ENCODE measurements at regions not wholly inside any gene's neighbourhood (a gene's known extent, or its start where the extent isn't known, plus 50 kb on each side); places are given as distances from the start of the nearest gene placed in this dataset.
"Not testable (repeated sequence)": the region's sequence is repeated elsewhere in the genome, so short reads cannot be mapped to it uniquely, and the experiment has no call there.

DNA sequence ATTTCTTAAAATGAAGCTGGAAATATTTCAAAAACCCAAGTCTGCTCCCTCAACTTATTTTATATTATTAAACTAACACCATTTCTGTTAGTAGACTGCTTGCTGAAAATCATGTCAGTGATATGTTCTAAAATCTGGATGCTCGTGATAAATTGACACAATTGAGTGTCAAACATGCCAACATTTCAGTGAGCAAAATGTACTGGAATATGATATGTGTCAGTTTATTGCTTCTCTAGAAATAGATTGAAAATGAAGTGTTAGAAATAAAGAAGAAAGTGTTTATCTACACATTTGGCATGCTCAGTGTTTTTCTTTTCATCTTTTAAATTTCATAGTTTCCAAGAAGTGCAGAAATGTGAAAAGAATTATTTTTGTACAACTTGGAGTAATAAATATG is 624.6 kb downstream of the SI start:
- no peak for DNase-seq

DNA sequence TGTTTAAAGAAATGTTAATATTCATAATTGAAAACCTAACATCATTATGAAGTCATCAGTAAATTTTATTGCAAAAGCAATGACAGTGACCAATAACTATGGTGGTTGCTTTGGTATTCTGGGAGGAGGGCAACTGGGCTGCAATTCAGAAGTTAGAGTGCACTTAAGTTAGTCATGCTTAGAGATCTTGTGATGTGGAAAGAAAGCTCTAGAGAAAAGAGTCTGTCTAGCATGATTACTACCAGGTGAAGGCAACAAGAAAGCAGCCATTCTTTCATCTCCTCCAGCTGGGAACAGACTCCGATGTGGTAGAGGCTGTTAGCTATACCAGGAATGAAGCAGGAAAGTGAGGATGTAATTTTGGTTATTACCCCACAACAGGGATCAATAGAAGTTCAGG is 625.6 kb downstream of the SI start:
- DNase-seq: no peak

DNA sequence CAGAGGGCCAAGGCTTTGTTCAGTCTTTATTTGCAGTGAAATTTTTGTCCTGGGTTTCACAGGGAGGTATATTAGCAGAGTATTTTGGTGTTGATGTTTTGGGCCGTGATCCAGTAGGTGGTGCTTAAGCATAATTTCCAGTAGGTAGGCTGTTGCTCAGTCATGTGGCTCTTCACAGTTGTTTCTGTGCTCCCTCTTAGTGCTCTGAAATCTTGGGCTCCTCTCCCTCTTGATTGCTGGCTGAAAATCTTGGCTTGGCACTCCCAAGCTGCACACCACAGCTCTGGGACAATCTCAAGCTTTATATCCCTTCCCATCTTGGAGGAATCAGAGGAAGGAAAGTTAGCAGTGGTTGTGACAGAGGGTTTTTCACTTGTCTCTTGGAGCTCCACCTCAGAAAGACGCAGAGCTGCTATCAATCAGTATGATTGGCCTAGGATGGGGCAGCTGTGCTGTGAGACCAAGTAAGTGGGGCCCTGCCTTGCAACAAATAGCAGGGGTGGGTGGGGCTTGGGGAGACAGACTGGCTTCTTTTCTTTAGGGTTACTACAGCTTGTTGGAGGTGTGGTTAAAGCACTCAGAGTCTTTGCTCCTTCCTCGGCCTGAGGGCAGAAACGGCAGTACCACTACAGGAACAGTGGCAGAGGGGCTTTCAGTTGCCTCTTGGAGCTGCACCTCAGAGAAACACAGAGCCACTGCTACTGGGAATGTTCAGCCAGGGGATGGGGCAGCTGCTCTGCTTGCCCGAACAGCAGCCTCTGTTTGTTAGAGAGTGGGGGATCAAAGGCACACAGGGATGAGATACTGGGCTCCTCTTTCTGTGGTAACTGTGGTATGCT is 627.0 kb downstream of the SI start:
- DNase-seq: no peak

DNA sequence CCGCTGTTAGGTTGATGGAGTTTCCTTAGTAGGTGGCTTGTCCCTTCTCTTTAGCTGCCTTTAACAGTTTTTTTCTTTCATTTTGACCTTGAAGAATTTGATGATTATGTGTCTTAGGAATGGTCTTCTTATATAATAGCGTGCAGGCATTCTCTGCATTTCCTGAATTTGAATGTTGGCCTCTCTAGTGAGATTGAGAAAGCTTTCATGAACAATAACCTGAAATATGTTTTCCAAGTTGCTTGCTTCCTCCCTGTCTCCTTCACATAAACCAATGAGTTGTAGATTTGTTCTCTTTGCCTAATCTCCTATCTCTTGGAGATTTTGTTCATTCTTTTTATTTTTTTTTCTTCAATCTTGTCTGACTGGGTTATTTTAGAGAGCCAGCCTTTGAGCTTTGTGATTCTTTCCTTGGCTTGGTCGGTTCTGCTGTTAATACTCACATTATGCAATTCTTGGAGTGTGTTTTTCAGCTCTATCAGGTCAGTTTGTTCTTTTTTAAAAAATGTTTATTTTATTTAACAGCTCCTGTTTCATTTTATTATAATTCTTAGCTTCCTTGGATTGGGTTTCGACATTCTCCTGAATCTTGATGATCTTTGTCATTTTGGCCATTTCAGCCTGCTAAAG is 627.9 kb downstream of the SI start:
- no peak for DNase-seq

GRCh38 chr3:164419220-164419619 is 659.1 kb downstream of the SI start:
- DNase-seq: no peak

GRCh38 chr3:164418414-164418813 is 659.9 kb downstream of the SI start:
- no peak for DNase-seq

- DNase-seq: no peak
These were observed 660.3 kb downstream of the SI start for GRCh38 chr3:164417955-164418354.

DNA sequence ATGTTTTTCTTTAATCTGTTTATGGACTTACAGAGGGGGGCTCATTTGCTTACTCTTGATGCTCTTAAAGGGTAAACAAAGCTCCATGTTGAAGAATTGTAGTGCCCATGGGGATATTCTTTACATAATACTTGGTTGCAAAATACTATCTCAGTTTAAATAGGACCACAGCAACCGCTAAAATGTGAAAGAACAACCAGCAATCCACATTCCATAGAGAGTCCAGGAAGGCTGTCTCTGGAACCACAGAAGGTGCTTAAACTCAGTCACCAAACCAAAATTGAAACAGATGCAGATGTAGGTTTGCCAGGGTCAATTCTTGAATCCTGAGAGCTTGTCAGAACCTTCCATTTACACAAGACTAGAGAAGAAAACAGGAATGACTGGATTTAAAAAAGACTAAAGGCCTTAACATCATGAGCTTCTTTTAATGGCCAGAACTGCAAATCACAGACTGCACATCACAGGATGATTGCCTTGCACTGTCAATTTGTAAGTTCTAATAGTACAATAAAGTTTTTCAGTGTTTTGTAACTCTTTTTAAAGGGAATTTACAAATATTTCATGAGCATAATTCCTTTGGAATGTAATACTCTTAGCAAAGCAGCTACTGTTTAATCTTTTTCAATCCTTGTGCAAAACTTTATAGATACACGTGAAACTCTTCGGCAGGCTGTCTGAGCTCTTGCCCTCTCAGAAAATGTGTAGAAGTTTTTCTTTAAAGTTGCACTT is 661.6 kb downstream of the SI start:
- DNase-seq: no peak

DNA sequence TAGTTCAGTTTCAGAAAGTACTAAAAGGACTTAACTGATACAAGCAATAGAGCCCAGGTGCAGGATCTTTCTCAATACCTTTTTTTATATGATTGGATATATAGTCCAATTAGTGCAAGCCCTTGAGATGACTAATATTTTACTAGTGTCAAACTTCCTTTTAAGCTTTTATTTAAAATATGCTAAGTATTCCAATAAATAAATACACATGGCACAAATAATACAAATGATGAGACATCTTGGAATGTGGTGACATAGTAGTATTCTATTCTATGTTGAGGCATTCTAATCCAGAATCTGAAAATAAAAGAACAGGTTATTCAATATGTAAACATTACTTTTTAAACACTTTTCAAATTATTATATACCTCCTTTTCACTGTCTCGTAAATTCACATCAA is 670.0 kb downstream of the SI start:
- no peak for DNase-seq

GRCh38 chr3:164407111-164407510 is 671.2 kb downstream of the SI start:
- no peak for DNase-seq

- no peak for DNase-seq
These were observed 672.0 kb downstream of the SI start for GRCh38 chr3:164406281-164406680.

- no peak for DNase-seq
These were observed 676.4 kb downstream of the SI start for GRCh38 chr3:164401923-164402322.

GRCh38 chr3:164401440-164401839 is 676.9 kb downstream of the SI start:
- not testable (repeated sequence) for DNase-seq

DNA sequence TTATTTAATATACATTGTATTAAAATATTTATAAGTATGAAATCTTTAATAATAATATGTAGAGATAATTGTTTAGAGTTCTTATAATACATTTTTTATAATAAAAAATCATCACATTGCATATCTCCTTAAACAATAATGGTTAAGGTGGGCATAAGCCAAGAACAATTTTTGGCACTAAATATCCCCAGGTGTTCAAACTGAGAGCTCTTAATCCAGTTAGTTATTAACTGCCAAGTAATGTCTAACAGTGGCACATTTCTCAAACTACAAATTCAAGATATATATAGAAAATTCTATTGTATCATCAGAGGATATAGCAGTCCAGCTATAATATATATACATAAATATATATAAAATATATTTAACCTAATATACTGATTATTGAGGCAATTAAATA is 680.8 kb downstream of the SI start:
- DNase-seq: no peak

DNA sequence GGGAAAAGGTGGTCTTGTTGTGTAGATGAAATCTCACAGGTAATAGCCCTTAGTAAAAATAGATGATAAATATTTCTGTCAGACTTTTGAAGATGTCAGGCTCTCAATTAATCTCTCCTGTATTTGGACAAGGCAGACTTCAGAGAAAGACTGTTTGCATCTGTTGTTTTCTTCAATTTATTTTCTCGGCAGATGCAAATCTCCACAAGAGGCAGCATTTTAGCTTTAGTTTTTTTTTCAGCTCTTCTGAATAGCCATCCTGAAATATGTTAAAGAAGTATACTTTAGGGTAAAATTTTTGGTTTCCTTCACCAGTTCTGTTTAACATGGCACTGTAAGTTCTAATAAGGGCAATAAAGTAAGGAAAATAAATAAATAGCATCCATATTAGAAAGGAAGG is 685.1 kb downstream of the SI start:
- no peak for DNase-seq

DNA sequence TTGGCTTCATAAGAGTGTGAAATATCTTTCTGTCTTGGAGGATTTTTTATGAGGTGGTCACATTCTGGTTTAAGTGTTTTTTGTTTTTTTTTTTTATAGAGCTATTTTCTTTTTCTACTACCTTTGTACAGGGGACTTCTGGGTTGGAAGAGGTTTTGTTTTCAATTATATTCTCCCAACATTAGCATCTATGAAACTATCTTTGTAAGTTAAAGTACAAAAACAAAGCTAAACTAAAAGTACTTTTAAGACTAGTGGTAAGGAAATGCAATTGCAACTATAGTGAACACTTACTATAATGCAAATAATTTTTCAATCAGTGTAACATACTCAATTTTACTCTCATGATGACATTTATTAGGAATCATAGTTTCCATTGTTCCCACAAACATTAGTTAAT is 688.2 kb downstream of the SI start:
- DNase-seq: no peak

- DNase-seq: no peak
These were observed 691.1 kb downstream of the SI start for GRCh38 chr3:164387236-164387635.

DNA sequence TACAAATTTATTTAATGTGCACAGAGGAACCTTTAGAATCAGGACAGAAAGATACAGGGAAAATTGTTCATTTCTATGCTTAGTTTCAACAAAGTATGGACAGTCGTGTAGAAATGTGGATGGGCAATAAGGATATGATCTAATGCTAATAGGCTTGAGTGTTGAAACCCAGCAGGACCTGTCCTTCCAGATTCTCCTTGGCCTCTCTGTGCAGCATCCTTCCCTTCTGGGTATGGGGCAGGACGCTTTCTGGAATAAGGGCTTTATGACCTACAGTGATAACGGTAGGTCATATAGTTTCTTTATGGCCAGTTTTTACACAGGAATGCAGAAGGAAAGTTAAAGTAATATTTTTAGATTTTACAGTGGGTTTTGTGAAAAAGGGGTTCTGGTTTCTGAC is 698.1 kb downstream of the SI start:
- DNase-seq: no peak

- DNase-seq: no peak
These were observed 700.8 kb downstream of the SI start for GRCh38 chr3:164377466-164377865.

DNA sequence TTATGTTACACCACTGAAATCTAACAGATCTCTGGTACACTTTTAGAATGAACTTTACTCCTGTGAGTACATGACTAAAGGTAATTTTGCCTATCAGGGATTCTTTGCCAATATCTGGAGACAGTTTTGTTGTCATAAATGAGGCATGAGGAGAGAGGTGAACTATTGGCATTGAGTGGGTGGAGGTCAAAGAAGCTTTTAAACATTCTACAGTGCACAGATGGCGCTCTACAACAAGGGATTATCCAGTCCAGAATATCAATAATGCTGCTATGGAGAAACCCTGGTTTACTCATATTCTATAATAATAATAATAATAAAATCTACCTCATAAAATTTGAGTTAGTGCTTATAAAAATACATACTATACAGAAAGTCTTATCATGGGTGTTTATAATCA is 702.3 kb downstream of the SI start:
- DNase-seq: no peak

- DNase-seq: no peak
These were observed 702.8 kb downstream of the SI start for GRCh38 chr3:164375538-164375937.

DNA sequence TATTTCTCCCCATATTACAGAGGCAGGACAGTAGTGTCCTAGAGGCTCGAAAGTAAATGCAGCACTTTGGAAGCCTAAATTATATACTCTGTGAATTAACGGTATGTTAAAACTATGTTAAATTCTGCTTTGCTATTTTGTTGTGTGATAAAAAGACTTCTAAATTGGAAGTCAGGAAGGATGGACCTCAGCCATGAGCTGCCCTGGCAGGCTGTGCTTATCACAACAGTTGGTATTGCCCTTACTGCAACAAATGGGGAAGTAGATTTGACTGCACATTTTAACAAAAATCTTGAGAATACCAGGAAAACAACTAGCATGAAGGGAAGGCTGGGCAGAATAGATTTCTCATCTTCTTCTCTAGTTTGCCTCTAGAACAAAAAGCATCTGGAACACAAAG is 706.6 kb downstream of the SI start:
- no peak for DNase-seq

- DNase-seq: no peak
These were observed 707.3 kb downstream of the SI start for GRCh38 chr3:164370970-164371369.

GRCh38 chr3:164365242-164365641 is 713.1 kb downstream of the SI start:
- DNase-seq: no peak

All from activated CD4-positive, alpha-beta T cell treated with anti-CD3 and anti-CD28 coated beads, Interleukin-10, Interleukin-2, amounts not matched to agents 100 ng/mL and 50 ng/mL, durations not matched to agents 16 hours and 8 hours (primary cell).